DND-41 (cell line): ENCODE measurements at regions not wholly inside any gene's neighbourhood (a gene's known extent, or its start where the extent isn't known, plus 50 kb on each side); places are given as distances from the start of the nearest gene placed in this dataset.

Experiments used
- CTCF ChIP-seq: IDR thresholded peaks from 2 replicates; pipeline ENCODE4 v1.5.1; 2012; ENCODE audit warnings: borderline replicate concordance, low read length, moderate library complexity, mild to moderate bottlenecking; ENCODE audit not compliant: poor library complexity, severe bottlenecking; ENCODE audit errors: extremely low read depth
- EZH2 ChIP-seq: IDR thresholded peaks from 3 replicates; pipeline ENCODE4 v1.6.1; 2012; ENCODE audit warnings: borderline replicate concordance, low read depth, mild to moderate bottlenecking, moderate library complexity, low read length, inconsistent platforms; ENCODE audit not compliant: severe bottlenecking

- TF ChIP-seq CTCF = no peak
- no peak for TF ChIP-seq EZH2
Observed at GRCh38 chr17:71192848-71193247, 928.0 kb upstream of the SOX9 start.
